SJSA1 (cell line): ENCODE measurements at regions not wholly inside any gene's neighbourhood (a gene's known extent, or its start where the extent isn't known, plus 50 kb on each side); places are given as distances from the start of the nearest gene placed in this dataset.

Experiments used
- DNase-seq, 2 experiments: peaks; one replicate each; pipeline ENCODE4 v3.0.0-alpha.2; 2015 to 2020; ENCODE audit warnings: low spot score in 2 of 2, low read depth in 1 of 2
- H3K27ac ChIP-seq: fragments of 250-450 bp; sonication (Bioruptor Pico); 2 replicates; pipeline ENCODE4 v1.5.1; 2020; ENCODE audit warnings: mild to moderate bottlenecking, moderate library complexity
- H3K27me3 ChIP-seq: fragments of 250-450 bp; sonication (Bioruptor Pico); replicated peaks from 2 replicates; pipeline ENCODE4 v1.5.1; 2020; ENCODE audit warnings: mild to moderate bottlenecking, moderate library complexity
- H3K36me3 ChIP-seq: fragments of 250-450 bp; sonication (Bioruptor Pico); 2 replicates; pipeline ENCODE4 v1.5.1; 2020; ENCODE audit warnings: mild to moderate bottlenecking
- H3K4me1 ChIP-seq: fragments of 250-450 bp; sonication (Bioruptor Pico); replicated peaks from 2 replicates; pipeline ENCODE4 v1.6.1; 2021; ENCODE audit warnings: mild to moderate bottlenecking
- H3K4me3 ChIP-seq: fragments of 250-450 bp; sonication (Bioruptor Pico); 2 replicates; pipeline ENCODE4 v1.5.1; 2020; ENCODE audit warnings: mild to moderate bottlenecking
- H3K9me3 ChIP-seq: fragments of 250-450 bp; sonication (Bioruptor Pico); replicated peaks from 2 replicates; pipeline ENCODE4 v1.5.1; 2020; ENCODE audit warnings: mild to moderate bottlenecking

DNA sequence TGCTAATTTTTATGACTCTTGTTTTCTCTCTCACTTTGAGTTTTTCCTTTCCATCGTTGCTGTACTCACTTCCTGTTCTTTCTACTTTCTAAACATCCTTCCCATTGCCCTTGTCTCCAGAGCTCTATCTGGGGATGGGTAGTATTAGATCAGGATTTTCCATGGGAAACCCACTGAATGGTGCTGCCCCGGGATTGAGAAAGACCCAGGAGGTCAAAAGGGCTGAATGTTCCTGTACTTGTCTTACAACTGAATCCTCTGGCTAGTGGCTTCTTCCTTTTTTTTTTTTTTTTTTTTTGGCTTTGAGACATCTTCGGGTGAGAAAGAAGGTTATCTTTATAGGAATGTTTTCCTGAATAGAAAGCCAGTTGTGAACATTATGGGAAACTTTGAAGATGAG lies 364.8 kb upstream of the SLC14A2 start:
- H3K4me3 ChIP-seq: no peak overlapping the region
- H3K27me3 ChIP-seq: no peaks in the 10 kb centered on the region
- no peaks in the 10 kb centered on the region for H3K9me3 ChIP-seq
- no peak for DNase-seq
- no peaks in the 10 kb centered on the region for H3K36me3 ChIP-seq
- peak overlapping the region; percentile 49 for H3K27ac ChIP-seq
- peaks cover 58% of the 10 kb centered on the region for H3K4me1 ChIP-seq

DNA sequence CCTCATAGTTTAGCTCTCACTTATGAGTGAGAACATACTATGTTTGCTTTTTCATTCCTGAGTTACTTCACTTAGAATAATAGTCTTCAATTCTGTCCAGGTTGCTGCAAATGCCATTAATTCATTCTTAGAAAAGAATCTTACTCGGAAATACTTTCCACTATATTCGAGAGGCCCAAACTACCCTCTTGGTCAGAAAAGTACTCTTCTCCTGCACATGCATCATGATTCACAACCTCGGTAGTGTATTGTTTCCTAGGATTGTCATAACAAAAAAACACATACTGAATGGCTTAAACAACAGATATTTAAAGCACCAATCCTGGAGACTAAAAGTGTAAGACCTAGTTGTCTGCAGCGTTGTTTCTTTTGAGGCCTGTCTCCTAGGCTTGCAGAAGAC lies 364.0 kb upstream of the SLC14A2 start:
- peak in 1 of 2 experiments; percentile 62 for DNase-seq
- Histone ChIP-seq H3K36me3 (no peaks in the 10 kb centered on the region), H3K27me3 (no peaks in the 10 kb centered on the region), H3K9me3 (no peaks in the 10 kb centered on the region), H3K4me3 (no peak overlapping the region), H3K27ac (peak overlapping the region; percentile 49), H3K4me1 (peaks cover 65% of the 10 kb centered on the region)

DNA sequence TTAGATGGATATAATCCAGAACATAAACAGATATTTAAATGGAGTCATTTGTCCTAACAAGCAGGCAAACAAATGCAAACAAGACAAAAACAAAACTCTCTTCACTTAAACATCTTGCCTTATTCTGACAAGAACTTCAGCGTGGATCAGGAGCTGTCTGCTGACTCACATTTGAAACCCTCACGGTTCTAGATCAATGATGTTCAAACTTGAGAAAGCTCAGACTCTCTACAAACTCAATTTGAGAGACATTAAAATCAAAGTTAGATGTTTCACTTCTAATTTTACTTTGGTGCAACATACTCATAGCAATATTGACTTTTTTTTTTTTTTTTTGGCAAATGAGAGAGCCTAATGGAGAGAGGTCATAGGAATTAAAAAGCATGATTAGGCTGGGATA lies 362.8 kb upstream of the SLC14A2 start:
- peaks cover 74% of the 10 kb centered on the region for H3K4me1 ChIP-seq
- H3K27ac ChIP-seq: no peak overlapping the region
- H3K36me3 ChIP-seq: no peaks in the 10 kb centered on the region
- H3K9me3 ChIP-seq: peaks cover 5% of the 10 kb centered on the region
- H3K4me3 ChIP-seq: no peak overlapping the region
- H3K27me3 ChIP-seq: no peaks in the 10 kb centered on the region
- no peak for DNase-seq

DNA sequence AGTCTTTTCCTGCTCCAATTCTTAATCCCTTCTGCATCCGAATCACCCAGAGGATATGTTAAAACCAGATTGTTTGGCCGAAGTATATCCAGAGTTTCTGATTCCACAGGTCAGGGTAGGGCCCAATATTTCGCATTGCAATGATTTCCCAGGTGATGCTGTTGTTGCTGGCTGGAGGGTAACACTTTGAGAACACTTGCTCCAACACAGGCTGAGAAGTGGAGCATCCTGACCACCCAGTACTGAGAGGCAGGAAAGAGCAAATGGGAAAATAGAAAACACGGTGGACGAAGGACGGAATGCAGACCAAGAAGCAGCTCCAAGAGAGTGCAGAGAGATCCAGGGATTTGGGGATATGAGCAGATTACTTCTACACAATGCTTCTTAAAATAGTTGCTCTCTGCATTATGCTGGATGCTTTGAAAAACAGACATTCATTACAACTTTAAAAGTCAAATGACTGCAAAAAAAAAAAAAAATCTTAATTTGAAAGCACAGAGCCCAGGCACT lies 362.2 kb upstream of the SLC14A2 start:
- DNase-seq: no peak
- Histone ChIP-seq H3K27ac (no peak overlapping the region), H3K4me3 (no peak overlapping the region), H3K9me3 (peaks cover 5% of the 10 kb centered on the region), H3K27me3 (no peaks in the 10 kb centered on the region), H3K4me1 (peaks cover 69% of the 10 kb centered on the region), H3K36me3 (no peaks in the 10 kb centered on the region)

DNA sequence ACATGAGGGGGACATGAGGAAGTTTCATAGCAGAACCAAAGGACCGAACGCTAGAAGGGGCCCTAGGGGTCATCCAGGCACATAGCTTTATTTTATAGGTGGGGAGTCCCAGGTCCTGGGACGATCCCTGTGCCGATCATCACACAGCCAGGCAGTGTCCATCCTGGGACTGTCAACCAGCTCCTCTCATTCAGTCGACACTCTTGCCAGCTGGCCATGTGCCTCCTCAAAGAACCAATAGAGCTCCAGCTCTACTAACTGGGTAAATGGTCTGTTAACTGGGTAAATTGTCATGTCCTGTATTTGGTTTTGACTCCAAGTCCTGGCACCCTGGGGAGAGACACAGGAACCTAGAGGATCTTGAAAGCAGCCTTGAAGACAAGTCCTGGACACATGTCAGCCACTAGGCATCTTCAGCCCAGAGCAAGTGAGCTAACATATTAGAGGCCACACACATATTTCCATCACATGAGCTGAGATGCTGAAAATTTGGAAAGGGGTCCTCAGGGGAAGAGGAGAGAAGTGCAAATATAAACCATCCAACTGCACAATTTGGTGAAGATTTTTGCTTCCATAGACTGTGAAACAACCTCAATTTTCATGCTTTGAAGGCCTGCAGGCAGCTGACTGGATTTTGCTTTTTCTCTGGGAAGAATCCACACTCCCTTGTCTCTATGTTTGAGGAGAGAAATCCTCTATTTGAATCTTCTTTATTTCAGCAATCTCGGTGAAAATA lies 361.1 kb upstream of the SLC14A2 start:
- no peaks in the 10 kb centered on the region for H3K27me3 ChIP-seq
- no peak overlapping the region for H3K27ac ChIP-seq
- no peaks in the 10 kb centered on the region for H3K36me3 ChIP-seq
- peaks cover 60% of the 10 kb centered on the region for H3K4me1 ChIP-seq
- H3K4me3 ChIP-seq: no peak overlapping the region
- H3K9me3 ChIP-seq: peaks cover 5% of the 10 kb centered on the region
- DNase-seq: no peak

DNA sequence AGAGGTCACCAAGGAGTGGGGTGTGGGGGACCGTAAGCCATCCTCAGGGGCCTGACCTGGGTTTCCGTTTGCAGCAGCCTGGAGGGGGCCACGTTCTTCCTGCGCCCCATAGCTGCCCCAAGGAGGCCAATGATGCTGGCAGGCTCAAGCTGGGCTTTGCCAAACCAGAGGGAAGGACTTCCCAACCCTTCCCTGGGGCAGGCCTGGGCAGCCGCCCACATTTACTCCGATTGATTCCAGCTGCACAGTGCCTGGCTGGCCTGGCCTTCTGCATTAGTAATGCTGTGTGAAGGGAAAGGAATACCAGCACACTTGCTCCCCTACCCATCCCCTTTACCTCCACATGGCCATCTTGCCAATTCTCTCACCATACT lies 360.6 kb upstream of the SLC14A2 start:
- H3K27me3 ChIP-seq: no peaks in the 10 kb centered on the region
- no peaks in the 10 kb centered on the region for H3K36me3 ChIP-seq
- H3K4me1 ChIP-seq: peaks cover 57% of the 10 kb centered on the region
- H3K4me3 ChIP-seq: no peak overlapping the region
- H3K9me3 ChIP-seq: peaks cover 5% of the 10 kb centered on the region
- peak overlapping the region; percentile 86; the same call in 1 of the 2 replicates for H3K27ac ChIP-seq
- DNase-seq: no peak

DNA sequence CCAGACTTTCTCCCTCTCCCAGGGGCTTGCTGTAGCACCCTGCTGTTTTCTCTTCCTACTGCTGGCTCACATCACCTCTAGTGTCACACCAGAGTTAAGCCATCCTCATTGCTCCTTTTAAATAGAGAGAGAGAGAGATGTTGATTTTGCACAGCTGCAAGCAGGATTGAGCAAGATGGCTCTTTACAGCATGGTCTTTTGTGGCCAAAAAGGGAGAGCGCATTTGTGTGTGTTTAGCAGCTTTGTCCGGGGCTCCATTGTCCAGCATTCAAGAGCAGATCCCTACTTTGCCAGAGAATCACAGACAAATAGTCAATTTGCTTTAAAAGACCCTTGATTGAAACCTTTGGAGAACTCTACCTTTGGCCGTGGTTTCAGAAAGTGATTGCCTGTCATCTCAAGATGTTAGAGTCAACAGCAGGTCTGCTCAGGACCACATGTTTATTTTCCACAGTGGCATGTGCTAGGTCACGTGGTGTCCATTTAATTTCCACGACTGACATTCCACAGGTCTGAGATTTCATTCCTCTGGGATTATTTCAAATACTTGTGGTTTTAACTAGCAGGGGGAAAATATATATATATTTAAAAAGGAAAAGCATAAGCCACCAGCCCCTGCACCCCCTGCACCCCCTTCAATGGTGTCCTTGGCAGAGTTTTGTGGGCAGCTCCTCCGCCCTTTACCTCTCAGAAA lies 359.9 kb upstream of the SLC14A2 start:
- Histone ChIP-seq H3K4me3 (no peak overlapping the region), H3K27me3 (no peaks in the 10 kb centered on the region), H3K9me3 (peaks cover 5% of the 10 kb centered on the region), H3K4me1 (peaks cover 50% of the 10 kb centered on the region), H3K36me3 (no peaks in the 10 kb centered on the region), H3K27ac (peak overlapping the region; percentile 86)
- peak; percentile 77 to 86 for DNase-seq

DNA sequence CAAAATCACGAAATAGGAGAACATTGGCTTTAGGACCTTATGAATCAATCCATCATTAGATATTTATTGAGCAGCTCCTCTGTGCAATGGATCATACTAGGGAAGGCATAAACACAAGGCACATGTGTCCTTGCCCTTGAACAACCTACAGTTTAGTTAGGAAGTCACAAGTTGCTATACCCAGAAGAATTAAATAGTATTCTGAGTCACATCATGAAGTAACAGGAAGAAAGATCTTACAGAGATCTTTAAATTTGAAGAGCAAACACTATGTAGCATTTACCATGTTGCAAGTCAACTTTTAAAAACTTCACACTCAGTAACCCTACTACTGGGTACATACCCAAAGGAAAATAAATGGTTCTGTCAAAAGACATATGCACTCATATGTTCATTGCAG lies 355.2 kb upstream of the SLC14A2 start:
- Histone ChIP-seq H3K4me1 (peaks cover 20% of the 10 kb centered on the region), H3K4me3 (no peak overlapping the region), H3K27me3 (no peaks in the 10 kb centered on the region), H3K36me3 (no peaks in the 10 kb centered on the region), H3K27ac (no peak overlapping the region), H3K9me3 (peaks cover 5% of the 10 kb centered on the region)
- DNase-seq: no peak

DNA sequence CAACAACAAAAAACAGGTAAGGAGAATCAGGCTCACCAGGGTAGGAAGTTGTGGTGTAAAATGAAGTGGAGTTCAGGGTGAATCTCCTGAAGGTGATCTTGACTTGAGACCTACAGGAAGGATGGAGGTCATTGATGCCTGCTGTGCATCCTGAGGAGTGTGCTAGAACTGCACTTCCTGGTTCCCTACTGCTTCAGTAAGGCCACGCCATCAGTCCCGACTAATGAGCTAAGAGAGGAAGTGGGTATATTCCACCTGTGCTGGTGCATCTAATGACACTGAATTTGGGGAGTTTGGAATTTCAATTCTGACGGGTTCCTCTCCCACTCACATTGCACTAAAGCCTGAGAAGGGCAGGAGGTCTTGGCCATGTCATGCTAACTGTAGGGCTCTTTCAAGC lies 349.3 kb upstream of the SLC14A2 start:
- Histone ChIP-seq H3K27me3 (no peaks in the 10 kb centered on the region), H3K27ac (no peak overlapping the region), H3K9me3 (no peaks in the 10 kb centered on the region), H3K36me3 (no peaks in the 10 kb centered on the region), H3K4me1 (no peaks in the 10 kb centered on the region), H3K4me3 (no peak overlapping the region)
- no peak for DNase-seq

DNA sequence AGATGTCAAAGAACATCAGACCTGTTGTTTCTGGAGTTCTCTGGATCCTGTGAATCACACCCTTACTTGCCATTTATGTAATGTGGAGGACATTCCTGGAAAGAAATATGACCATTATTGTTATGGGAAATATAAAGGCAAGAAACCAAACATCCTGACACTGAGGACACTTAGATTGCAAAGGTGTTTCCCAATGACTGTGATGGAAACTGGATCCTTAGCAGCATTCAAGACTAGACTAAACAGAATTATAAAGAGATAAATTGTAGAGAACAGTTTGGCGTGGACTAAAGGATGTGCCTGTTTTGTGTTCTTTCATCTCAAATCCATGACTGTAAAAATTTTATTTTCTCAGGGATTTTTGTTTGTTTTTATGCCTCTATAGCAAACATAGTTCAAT lies 347.7 kb upstream of the SLC14A2 start:
- Histone ChIP-seq H3K9me3 (no peaks in the 10 kb centered on the region), H3K36me3 (no peaks in the 10 kb centered on the region), H3K4me3 (no peak overlapping the region), H3K27ac (no peak overlapping the region), H3K27me3 (no peaks in the 10 kb centered on the region), H3K4me1 (no peaks in the 10 kb centered on the region)
- DNase-seq: no peak

DNA sequence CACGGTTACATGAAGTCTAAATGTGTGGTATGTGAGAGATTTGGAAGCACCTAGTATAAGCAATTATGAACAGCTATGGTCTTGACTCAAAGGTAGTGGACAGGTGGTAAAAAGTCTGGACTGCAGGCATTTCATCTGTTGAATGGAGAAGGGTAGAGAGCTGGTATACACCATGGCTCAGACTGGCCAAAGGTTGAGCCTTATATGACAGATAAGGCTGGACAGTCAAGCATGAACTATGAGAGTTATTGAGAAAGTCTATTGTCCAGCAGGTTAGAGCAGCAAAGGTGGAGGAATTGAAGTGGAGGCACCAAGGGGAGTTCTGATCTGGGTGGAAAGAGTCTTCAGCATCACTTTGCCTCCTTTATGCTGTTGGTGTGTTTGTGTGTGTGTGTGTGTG lies 346.7 kb upstream of the SLC14A2 start:
- H3K27me3 ChIP-seq: no peaks in the 10 kb centered on the region
- no peak overlapping the region for H3K27ac ChIP-seq
- DNase-seq: no peak
- H3K36me3 ChIP-seq: no peaks in the 10 kb centered on the region
- no peak overlapping the region for H3K4me3 ChIP-seq
- H3K9me3 ChIP-seq: no peaks in the 10 kb centered on the region
- H3K4me1 ChIP-seq: no peaks in the 10 kb centered on the region

DNA sequence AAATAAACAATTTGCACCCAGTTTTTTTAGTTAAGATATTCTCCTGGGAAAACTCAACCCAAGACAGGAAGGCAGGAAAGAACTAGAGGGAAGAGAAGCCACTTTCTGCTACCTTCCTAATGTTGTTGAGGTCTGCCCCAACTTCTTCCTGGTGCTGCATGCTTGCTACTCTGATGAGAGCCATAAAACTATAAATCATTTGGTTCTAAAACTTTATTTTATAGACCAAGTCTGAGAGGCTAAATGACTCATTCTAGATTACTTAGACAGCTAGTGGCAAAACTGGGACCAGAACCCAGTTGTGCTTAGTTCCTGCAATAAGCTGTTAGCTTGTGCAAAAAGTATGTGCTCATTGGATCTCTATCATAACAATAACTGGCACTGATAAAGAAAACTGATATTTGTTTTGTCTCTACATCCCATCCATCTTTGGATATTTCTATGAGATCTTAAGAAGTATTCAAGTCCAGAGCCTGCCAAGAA lies 344.9 kb upstream of the SLC14A2 start:
- no peaks in the 10 kb centered on the region for H3K27me3 ChIP-seq
- 0 out of 2 replicates have a peak, but pooled peaks cover 3% of the 10 kb centered on the region for H3K9me3 ChIP-seq
- H3K4me1 ChIP-seq: no peaks in the 10 kb centered on the region
- H3K36me3 ChIP-seq: no peaks in the 10 kb centered on the region
- H3K27ac ChIP-seq: no peak overlapping the region
- DNase-seq: no peak
- no peak overlapping the region for H3K4me3 ChIP-seq

DNA sequence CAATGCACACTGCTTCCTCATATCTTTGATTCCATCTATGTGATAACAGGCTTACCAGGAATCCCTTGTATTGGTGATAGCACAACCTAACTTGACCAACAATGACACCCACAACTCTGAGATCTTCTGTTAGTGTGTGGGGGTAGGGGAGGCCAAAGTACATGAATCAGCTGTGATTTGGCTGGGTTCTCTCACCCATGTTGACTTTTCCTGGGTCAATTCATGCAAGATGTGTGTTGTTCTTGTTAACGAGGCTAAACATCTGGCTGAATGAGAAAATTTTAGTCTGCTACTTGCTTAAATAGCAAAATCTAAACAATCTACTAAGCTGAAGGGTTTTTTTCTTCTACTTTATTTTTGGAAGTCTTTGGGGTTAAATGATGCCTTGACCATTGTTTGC lies 341.2 kb upstream of the SLC14A2 start:
- no peaks in the 10 kb centered on the region for H3K36me3 ChIP-seq
- H3K9me3 ChIP-seq: 0 out of 2 replicates have a peak, but pooled peaks cover 4% of the 10 kb centered on the region
- DNase-seq: no peak
- no peaks in the 10 kb centered on the region for H3K27me3 ChIP-seq
- no peak overlapping the region for H3K4me3 ChIP-seq
- no peak overlapping the region for H3K27ac ChIP-seq
- H3K4me1 ChIP-seq: no peaks in the 10 kb centered on the region

DNA sequence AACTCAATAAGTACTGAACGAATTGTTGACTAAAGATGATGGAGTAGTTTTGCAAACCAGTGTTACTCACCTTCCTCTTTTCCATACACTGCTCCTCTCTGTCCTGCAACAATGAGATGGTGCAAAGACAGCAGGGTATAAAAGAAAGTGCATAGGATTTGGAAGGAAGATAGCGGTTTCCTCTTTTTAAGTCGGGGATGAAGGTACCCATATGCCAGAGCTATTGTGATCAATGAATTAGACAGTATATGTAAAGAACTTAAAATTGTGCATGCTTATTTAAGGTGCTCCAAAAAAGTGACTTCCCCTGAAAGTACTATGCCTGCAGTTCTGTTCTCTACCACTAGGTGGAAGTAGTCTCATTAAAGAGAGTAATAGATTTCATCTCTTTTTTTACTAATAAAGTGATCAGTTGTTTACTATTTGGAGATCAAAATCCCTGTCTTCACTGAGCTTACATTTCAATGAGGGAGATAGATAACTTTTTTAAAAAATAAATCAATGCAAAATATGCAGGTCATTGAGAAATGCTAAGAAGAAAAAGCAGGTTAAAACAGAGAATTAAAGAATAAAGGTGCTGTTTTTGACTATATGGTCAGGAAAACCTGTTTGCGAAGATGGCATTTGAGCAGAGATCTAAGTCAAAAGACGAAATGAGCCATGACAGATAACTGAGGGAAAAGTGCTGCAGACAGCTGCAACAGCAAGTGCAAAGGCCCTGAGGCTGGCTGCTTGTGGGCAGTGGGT lies 339.7 kb upstream of the SLC14A2 start:
- H3K9me3 ChIP-seq: 0 out of 2 replicates have a peak, but pooled peaks cover 4% of the 10 kb centered on the region
- H3K27me3 ChIP-seq: no peaks in the 10 kb centered on the region
- no peak overlapping the region for H3K4me3 ChIP-seq
- no peaks in the 10 kb centered on the region for H3K4me1 ChIP-seq
- H3K27ac ChIP-seq: no peak overlapping the region
- DNase-seq: peak in 1 of 2 experiments; percentile 15
- no peaks in the 10 kb centered on the region for H3K36me3 ChIP-seq
